ENCODE measurements at regions not wholly inside any gene's neighbourhood (a gene's known extent, or its start where the extent isn't known, plus 50 kb on each side); places are given as distances from the start of the nearest gene placed in this dataset.

- no peak overlapping the region for H3K4me3 ChIP-seq (ENCODE audit: low read depth in 1 of 5, low read length in 5 of 5)
- no peak overlapping the region for H3K9ac ChIP-seq (ENCODE audit: low read length in 5 of 5)
- no peak overlapping the region for H3K27ac ChIP-seq (ENCODE audit: low read depth, low read length)
- peaks cover 0 to 13% (median 0%) of the 10 kb centered on the region in 5 donors for H3K4me1 ChIP-seq (ENCODE audit: control insufficient read depth in 5 of 5, insufficient read depth in 5 of 5, low read length in 5 of 5)
- H3K36me3 ChIP-seq (ENCODE audit: control insufficient read depth in 5 of 5, insufficient read depth in 5 of 5, low read length in 5 of 5) = no peaks in the 10 kb centered on the region
- H3K9me3 ChIP-seq (ENCODE audit: control insufficient read depth in 5 of 5, low read length in 5 of 5) = no peaks in the 10 kb centered on the region
- peaks cover 0 to 17% (median 0%) of the 10 kb centered on the region in 5 donors for H3K27me3 ChIP-seq (ENCODE audit: control insufficient read depth in 5 of 5, insufficient read depth in 4 of 5, low read length in 5 of 5)
These were observed 98.5 kb upstream of the SNTG2 start for GRCh38 chr2:852168-852567.

DNA sequence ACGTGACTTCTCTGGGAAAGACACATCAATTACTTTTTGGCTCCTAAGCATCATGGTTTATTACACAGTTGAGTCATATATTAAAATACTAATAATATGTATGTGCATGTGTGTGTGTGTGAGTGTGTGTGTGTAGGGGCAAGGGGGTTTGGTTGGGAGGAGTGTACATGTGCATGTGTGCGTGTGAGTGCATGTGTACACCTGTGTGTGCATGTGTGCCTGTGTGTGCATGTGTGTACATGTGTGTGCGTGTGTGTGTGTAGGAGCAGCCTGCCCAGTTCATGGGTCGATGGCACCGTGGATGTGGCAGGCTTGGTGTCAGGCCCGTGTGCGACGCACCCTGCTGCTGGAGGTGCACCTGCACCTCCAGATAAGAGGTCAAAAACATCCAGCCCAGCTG is 99.0 kb upstream of the SNTG2 start:
- no peak overlapping the region for H3K9ac ChIP-seq (ENCODE audit: low read length in 5 of 5)
- peaks cover 0 to 13% (median 0%) of the 10 kb centered on the region in 5 donors for H3K27me3 ChIP-seq (ENCODE audit: control insufficient read depth in 5 of 5, insufficient read depth in 4 of 5, low read length in 5 of 5)
- no peak overlapping the region for H3K27ac ChIP-seq (ENCODE audit: low read depth, low read length)
- H3K4me1 ChIP-seq (ENCODE audit: control insufficient read depth in 5 of 5, insufficient read depth in 5 of 5, low read length in 5 of 5) = peaks cover 0 to 13% (median 0%) of the 10 kb centered on the region in 5 donors
- no peaks in the 10 kb centered on the region for H3K36me3 ChIP-seq (ENCODE audit: control insufficient read depth in 5 of 5, insufficient read depth in 5 of 5, low read length in 5 of 5)
- H3K4me3 ChIP-seq (ENCODE audit: low read depth in 1 of 5, low read length in 5 of 5) = no peak overlapping the region
- no peaks in the 10 kb centered on the region for H3K9me3 ChIP-seq (ENCODE audit: control insufficient read depth in 5 of 5, low read length in 5 of 5)

DNA sequence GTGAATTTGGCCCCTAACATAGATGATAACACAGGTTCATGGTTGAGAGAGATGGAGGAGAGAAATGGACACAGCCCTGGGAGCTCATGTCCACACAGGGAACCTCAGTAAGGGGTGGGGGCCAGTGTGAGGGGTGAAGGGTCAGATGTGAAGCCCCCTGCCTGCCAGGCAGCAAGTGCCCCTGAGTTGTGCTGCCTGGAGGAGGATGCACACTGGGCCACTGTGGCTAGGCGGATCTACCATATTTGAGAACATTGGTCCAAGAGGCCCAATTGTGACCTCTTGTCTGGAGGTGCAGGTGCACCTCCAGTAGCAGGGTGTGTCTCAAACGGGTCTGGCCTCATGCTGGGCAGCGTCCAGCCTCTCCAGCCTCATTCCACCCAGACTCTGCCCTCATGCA is 99.6 kb upstream of the SNTG2 start:
- no peak overlapping the region for H3K27ac ChIP-seq (ENCODE audit: low read depth, low read length)
- no peak overlapping the region for H3K9ac ChIP-seq (ENCODE audit: low read length in 5 of 5)
- no peak overlapping the region for H3K4me3 ChIP-seq (ENCODE audit: low read depth in 1 of 5, low read length in 5 of 5)
- H3K27me3 ChIP-seq (ENCODE audit: control insufficient read depth in 5 of 5, insufficient read depth in 4 of 5, low read length in 5 of 5) = peaks cover 0 to 13% (median 0%) of the 10 kb centered on the region in 5 donors
- H3K36me3 ChIP-seq (ENCODE audit: control insufficient read depth in 5 of 5, insufficient read depth in 5 of 5, low read length in 5 of 5) = no peaks in the 10 kb centered on the region
- H3K4me1 ChIP-seq (ENCODE audit: control insufficient read depth in 5 of 5, insufficient read depth in 5 of 5, low read length in 5 of 5) = peaks cover 0 to 13% (median 0%) of the 10 kb centered on the region in 5 donors
- H3K9me3 ChIP-seq (ENCODE audit: control insufficient read depth in 5 of 5, low read length in 5 of 5) = no peaks in the 10 kb centered on the region

DNA sequence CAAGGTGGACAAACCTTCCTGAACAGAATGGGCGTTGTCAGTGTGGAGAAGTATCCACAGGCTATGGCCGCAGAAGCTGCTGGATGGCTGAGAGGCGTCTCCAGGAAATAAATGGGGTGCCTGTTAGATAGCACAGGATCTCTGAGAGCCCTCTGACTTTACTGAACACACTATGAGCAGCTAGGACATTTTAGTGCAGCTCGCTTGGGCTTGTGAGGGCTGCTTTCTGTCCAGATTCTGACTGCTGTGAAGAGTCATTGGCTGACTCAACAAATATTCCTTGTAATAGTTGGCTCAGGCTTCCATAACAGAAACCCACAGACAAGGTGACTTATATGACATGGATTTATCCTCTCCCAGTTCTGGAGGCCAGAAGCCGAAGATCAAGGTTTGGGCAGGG is 100.2 kb upstream of the SNTG2 start:
- Histone ChIP-seq H3K9ac (ENCODE audit: low read length in 5 of 5) (peak overlapping the region in 1 of 5 donors; percentile 90), H3K4me1 (ENCODE audit: control insufficient read depth in 5 of 5, insufficient read depth in 5 of 5, low read length in 5 of 5) (peaks cover 0 to 13% (median 0%) of the 10 kb centered on the region in 5 donors), H3K27ac (ENCODE audit: low read depth, low read length) (no peak overlapping the region), H3K36me3 (ENCODE audit: control insufficient read depth in 5 of 5, insufficient read depth in 5 of 5, low read length in 5 of 5) (no peaks in the 10 kb centered on the region), H3K9me3 (ENCODE audit: control insufficient read depth in 5 of 5, low read length in 5 of 5) (no peaks in the 10 kb centered on the region), H3K27me3 (ENCODE audit: control insufficient read depth in 5 of 5, insufficient read depth in 4 of 5, low read length in 5 of 5) (peaks cover 0 to 13% (median 0%) of the 10 kb centered on the region in 5 donors), H3K4me3 (ENCODE audit: low read depth in 1 of 5, low read length in 5 of 5) (no peak overlapping the region)

DNA sequence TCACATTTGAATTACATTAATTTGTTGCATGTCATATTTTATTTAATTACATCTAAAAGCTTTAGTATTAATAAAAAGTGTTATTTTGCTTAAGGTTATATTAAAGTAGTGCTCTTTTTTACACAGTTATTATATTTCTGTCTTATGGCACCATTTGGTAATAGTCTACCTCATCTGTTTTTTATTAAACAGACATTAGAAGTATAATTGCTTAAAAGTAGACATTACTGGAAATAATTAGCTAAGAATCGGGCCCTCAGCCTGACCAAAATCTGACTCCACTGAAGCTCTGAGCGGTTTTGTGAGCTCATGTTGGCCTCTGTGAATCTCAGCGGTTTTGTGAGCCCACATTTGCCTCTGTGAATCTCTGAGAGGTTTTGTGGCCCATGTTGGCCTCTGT is 102.5 kb upstream of the SNTG2 start:
- Histone ChIP-seq H3K4me1 (ENCODE audit: control insufficient read depth in 5 of 5, insufficient read depth in 5 of 5, low read length in 5 of 5) (peaks cover 0 to 13% (median 0%) of the 10 kb centered on the region in 5 donors), H3K36me3 (ENCODE audit: control insufficient read depth in 5 of 5, insufficient read depth in 5 of 5, low read length in 5 of 5) (no peaks in the 10 kb centered on the region), H3K4me3 (ENCODE audit: low read depth in 1 of 5, low read length in 5 of 5) (no peak overlapping the region), H3K27ac (ENCODE audit: low read depth, low read length) (no peak overlapping the region), H3K27me3 (ENCODE audit: control insufficient read depth in 5 of 5, insufficient read depth in 4 of 5, low read length in 5 of 5) (peaks cover 0 to 13% (median 0%) of the 10 kb centered on the region in 5 donors), H3K9ac (ENCODE audit: low read length in 5 of 5) (no peak overlapping the region), H3K9me3 (ENCODE audit: control insufficient read depth in 5 of 5, low read length in 5 of 5) (no peaks in the 10 kb centered on the region)

- Histone ChIP-seq H3K36me3 (ENCODE audit: control insufficient read depth in 5 of 5, insufficient read depth in 5 of 5, low read length in 5 of 5) (no peaks in the 10 kb centered on the region), H3K9ac (ENCODE audit: low read length in 5 of 5) (no peak overlapping the region), H3K9me3 (ENCODE audit: control insufficient read depth in 5 of 5, low read length in 5 of 5) (no peaks in the 10 kb centered on the region), H3K27ac (ENCODE audit: low read depth, low read length) (no peak overlapping the region), H3K4me1 (ENCODE audit: control insufficient read depth in 5 of 5, insufficient read depth in 5 of 5, low read length in 5 of 5) (peaks cover 0 to 13% (median 0%) of the 10 kb centered on the region in 5 donors), H3K27me3 (ENCODE audit: control insufficient read depth in 5 of 5, insufficient read depth in 4 of 5, low read length in 5 of 5) (peaks cover 0 to 13% (median 0%) of the 10 kb centered on the region in 5 donors), H3K4me3 (ENCODE audit: low read depth in 1 of 5, low read length in 5 of 5) (no peak overlapping the region)
These were observed 103.0 kb upstream of the SNTG2 start for GRCh38 chr2:847669-848068.

DNA sequence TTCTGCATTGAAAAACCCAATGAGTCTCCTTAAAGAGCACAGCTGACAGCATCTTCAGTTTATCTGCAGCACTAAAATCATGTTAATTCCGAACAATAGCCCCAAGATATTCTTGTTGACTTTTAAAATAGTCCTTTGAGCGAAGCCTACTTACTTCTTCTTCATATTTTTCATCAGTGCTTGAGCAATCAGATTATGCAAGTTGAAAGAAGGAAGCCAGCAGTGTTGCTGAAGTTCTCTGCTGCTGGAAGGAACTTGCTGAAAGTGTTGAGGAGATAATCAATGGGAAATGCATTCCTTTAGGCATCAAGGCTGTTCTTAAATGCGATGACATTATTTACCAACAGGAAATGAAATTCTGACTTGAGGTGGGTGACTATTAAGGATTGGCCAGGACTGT is 105.9 kb upstream of the SNTG2 start:
- no peaks in the 10 kb centered on the region for H3K9me3 ChIP-seq (ENCODE audit: control insufficient read depth in 5 of 5, low read length in 5 of 5)
- no peak overlapping the region for H3K4me3 ChIP-seq (ENCODE audit: low read depth in 1 of 5, low read length in 5 of 5)
- peaks cover 0 to 8% (median 5%) of the 10 kb centered on the region in 5 donors for H3K27me3 ChIP-seq (ENCODE audit: control insufficient read depth in 5 of 5, insufficient read depth in 4 of 5, low read length in 5 of 5)
- H3K4me1 ChIP-seq (ENCODE audit: control insufficient read depth in 5 of 5, insufficient read depth in 5 of 5, low read length in 5 of 5) = peaks cover 0 to 6% (median 0%) of the 10 kb centered on the region in 5 donors
- H3K36me3 ChIP-seq (ENCODE audit: control insufficient read depth in 5 of 5, insufficient read depth in 5 of 5, low read length in 5 of 5) = no peaks in the 10 kb centered on the region
- H3K9ac ChIP-seq (ENCODE audit: low read length in 5 of 5) = no peak overlapping the region
- no peak overlapping the region for H3K27ac ChIP-seq (ENCODE audit: low read depth, low read length)

GRCh38 chr2:842151-842803 is 108.4 kb upstream of the SNTG2 start:
- Histone ChIP-seq H3K4me3 (ENCODE audit: low read depth in 1 of 5, low read length in 5 of 5) (no peak overlapping the region), H3K9ac (ENCODE audit: low read length in 5 of 5) (no peak overlapping the region), H3K27me3 (ENCODE audit: control insufficient read depth in 5 of 5, insufficient read depth in 4 of 5, low read length in 5 of 5) (peaks cover 0 to 7% (median 0%) of the 10 kb centered on the region in 5 donors), H3K27ac (ENCODE audit: low read depth, low read length) (no peak overlapping the region), H3K9me3 (ENCODE audit: control insufficient read depth in 5 of 5, low read length in 5 of 5) (no peaks in the 10 kb centered on the region), H3K4me1 (ENCODE audit: control insufficient read depth in 5 of 5, insufficient read depth in 5 of 5, low read length in 5 of 5) (no peaks in the 10 kb centered on the region), H3K36me3 (ENCODE audit: control insufficient read depth in 5 of 5, insufficient read depth in 5 of 5, low read length in 5 of 5) (no peaks in the 10 kb centered on the region)

DNA sequence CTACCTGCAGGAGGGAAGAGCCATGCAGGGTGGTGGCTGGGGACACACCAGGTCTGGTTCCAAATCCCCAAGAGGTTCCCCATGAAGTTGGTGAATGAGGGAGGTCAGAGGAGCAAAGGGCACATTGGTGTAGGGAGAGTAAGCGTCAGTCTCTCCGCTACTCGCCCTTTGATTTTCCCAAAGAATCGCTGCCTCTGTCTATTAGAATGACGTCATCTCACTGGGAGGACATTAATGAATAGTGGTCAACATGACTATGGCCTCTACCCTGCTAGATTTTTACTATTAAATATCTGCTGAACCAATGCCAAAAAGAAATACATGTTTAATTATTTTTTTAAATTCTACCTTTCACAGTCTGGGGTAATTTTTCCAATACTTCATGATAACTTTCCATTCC is 109.6 kb upstream of the SNTG2 start:
- Histone ChIP-seq H3K4me3 (ENCODE audit: low read depth in 1 of 5, low read length in 5 of 5) (no peak overlapping the region), H3K9ac (ENCODE audit: low read length in 5 of 5) (no peak overlapping the region), H3K4me1 (ENCODE audit: control insufficient read depth in 5 of 5, insufficient read depth in 5 of 5, low read length in 5 of 5) (no peaks in the 10 kb centered on the region), H3K9me3 (ENCODE audit: control insufficient read depth in 5 of 5, low read length in 5 of 5) (no peaks in the 10 kb centered on the region), H3K27ac (ENCODE audit: low read depth, low read length) (no peak overlapping the region), H3K27me3 (ENCODE audit: control insufficient read depth in 5 of 5, insufficient read depth in 4 of 5, low read length in 5 of 5) (peaks cover 0 to 5% (median 0%) of the 10 kb centered on the region in 5 donors), H3K36me3 (ENCODE audit: control insufficient read depth in 5 of 5, insufficient read depth in 5 of 5, low read length in 5 of 5) (no peaks in the 10 kb centered on the region)

GRCh38 chr2:834233-834632 is 116.4 kb upstream of the SNTG2 start:
- H3K9me3 ChIP-seq (ENCODE audit: control insufficient read depth in 5 of 5, low read length in 5 of 5) = no peaks in the 10 kb centered on the region
- no peak overlapping the region for H3K27ac ChIP-seq (ENCODE audit: low read depth, low read length)
- peaks cover 0 to 8% (median 2%) of the 10 kb centered on the region in 5 donors for H3K27me3 ChIP-seq (ENCODE audit: control insufficient read depth in 5 of 5, insufficient read depth in 4 of 5, low read length in 5 of 5)
- no peak overlapping the region for H3K4me3 ChIP-seq (ENCODE audit: low read depth in 1 of 5, low read length in 5 of 5)
- H3K4me1 ChIP-seq (ENCODE audit: control insufficient read depth in 5 of 5, insufficient read depth in 5 of 5, low read length in 5 of 5) = peaks cover 0 to 29% (median 8%) of the 10 kb centered on the region in 5 donors
- H3K36me3 ChIP-seq (ENCODE audit: control insufficient read depth in 5 of 5, insufficient read depth in 5 of 5, low read length in 5 of 5) = no peaks in the 10 kb centered on the region
- H3K9ac ChIP-seq (ENCODE audit: low read length in 5 of 5) = no peak overlapping the region

Data from subcutaneous abdominal adipose tissue (tissue), 5 donors.